Endothelial cell of umbilical vein (primary cell): ENCODE measurements at regions not wholly inside any gene's neighbourhood (a gene's known extent, or its start where the extent isn't known, plus 50 kb on each side); places are given as distances from the start of the nearest gene placed in this dataset.

Experiments
- BruUV-seq: library from RNA; stranded (reverse); fragments of 400-500 nt; replicated peaks from 2 replicates; lab custom pipeline; 2021; lab: Mats Ljungman, UMichigan
- CTCF ChIA-PET: fragments of 300-600, 350-600 bp; sonication (Branson Sonifier 250); formaldehyde crosslinking; loops from one replicate; lab custom pipeline; 2021; ENCODE audit warnings: antibody characterized with exemption, inconsistent platforms; lab: Charles Lee
- POLR2A ChIA-PET: fragments of 300-600, 350-600 bp; sonication (Branson Sonifier 250); formaldehyde crosslinking; loops from one replicate; lab custom pipeline; 2021; ENCODE audit warnings: antibody characterized with exemption, inconsistent platforms; lab: Charles Lee
- DNase-seq: peaks from one replicate; pipeline ENCODE4 v3.0.0-alpha.2; 2011; ENCODE audit warnings: low read depth, low spot score
- FAIRE-seq: peaks from 2 replicates; lab custom pipeline; 2011; peaks lifted over from hg19 to GRCh38; lab: Jason Lieb, UNC
- H2AFZ ChIP-seq: 2 replicates; pipeline ENCODE4 v1.6.0; 2012; ENCODE audit warnings: low read depth, low read length, control low read depth, inconsistent platforms
- H3K27ac ChIP-seq: 2 replicates; pipeline ENCODE4 v1.5.1; 2011; ENCODE audit warnings: low read depth, mild to moderate bottlenecking, control low read depth, low read length, moderate library complexity; ENCODE audit not compliant: insufficient read depth
- H3K27me3 ChIP-seq, 2 experiments: 2 replicates each; pipeline versions ENCODE4 v1.6.0 to v1.6.1; 2011; ENCODE audit warnings: low read length in 2 of 2, mixed read lengths in 1 of 2; ENCODE audit not compliant: control insufficient read depth in 2 of 2, insufficient read depth in 2 of 2
- H3K36me3 ChIP-seq, 2 experiments: 2 replicates in 1 of 2; 3 replicates in 1 of 2; pipeline ENCODE4 v1.5.1; 2011; ENCODE audit warnings: low read length in 2 of 2, mild to moderate bottlenecking in 1 of 2, moderate library complexity in 1 of 2; ENCODE audit not compliant: control insufficient read depth in 2 of 2, insufficient read depth in 2 of 2; ENCODE audit errors: extremely low read depth in 1 of 2
- H3K4me1 ChIP-seq: 3 replicates; pipeline ENCODE4 v1.5.1; 2011; ENCODE audit warnings: mild to moderate bottlenecking, low read length; ENCODE audit not compliant: control insufficient read depth, insufficient read depth; ENCODE audit errors: extremely low read depth
- H3K4me2 ChIP-seq: 2 replicates; pipeline ENCODE4 v1.6.1; 2011; ENCODE audit warnings: low read length, control low read depth, mixed read lengths; ENCODE audit not compliant: insufficient read depth
- H3K4me3 ChIP-seq, 3 experiments: fragments of 200-600 bp in 1 of 3; sonication (generic), shearing (Covaris generic) in 1 of 3; replicated peaks in 1 of 3; 2 replicates each; pipeline ENCODE4 v1.5.1; 2011 to 2016; ENCODE audit warnings: control low read depth in 3 of 3, low read length in 3 of 3, mild to moderate bottlenecking in 2 of 3, inconsistent platforms in 1 of 3, low read depth in 1 of 3, moderate library complexity in 1 of 3; ENCODE audit not compliant: insufficient read depth in 1 of 3
- H3K79me2 ChIP-seq: 2 replicates; pipeline ENCODE4 v1.6.0; 2012; ENCODE audit warnings: low read length, inconsistent platforms; ENCODE audit not compliant: control insufficient read depth, insufficient read depth
- H3K9ac ChIP-seq: replicated peaks from 2 replicates; pipeline ENCODE3; 2011; ENCODE audit warnings: low read length, control low read depth; ENCODE audit not compliant: insufficient read depth; ENCODE audit errors: extremely low read depth
- H3K9me1 ChIP-seq: replicated peaks from 3 replicates; pipeline ENCODE4 v1.6.0; 2011; ENCODE audit warnings: mild to moderate bottlenecking, low read length; ENCODE audit not compliant: control insufficient read depth, insufficient read depth; ENCODE audit errors: extremely low read depth
- H3K9me3 ChIP-seq: replicated peaks from 2 replicates; pipeline ENCODE4 v1.5.1; 2012; ENCODE audit warnings: low read length, inconsistent platforms; ENCODE audit not compliant: control insufficient read depth, insufficient read depth
- H4K20me1 ChIP-seq: replicated peaks from 2 replicates; pipeline ENCODE3; 2011; ENCODE audit warnings: mild to moderate bottlenecking, low read length; ENCODE audit not compliant: control insufficient read depth, insufficient read depth; ENCODE audit errors: extremely low read depth
- CTCF ChIP-seq, 2 donors: IDR thresholded peaks; 1 replicate in 1 of 2; 2 replicates in 1 of 2; pipeline ENCODE4 v1.5.1; 2011; ENCODE audit warnings: low read length in 2 of 2, mild to moderate bottlenecking in 2 of 2, moderate library complexity in 2 of 2, control low read depth in 1 of 2, inconsistent platforms in 1 of 2, low read depth in 1 of 2; ENCODE audit not compliant: insufficient read depth in 1 of 2; ENCODE audit errors: extremely low read depth in 1 of 2
- EZH2 ChIP-seq: IDR thresholded peaks from 2 replicates; pipeline ENCODE4 v1.6.1; 2012; ENCODE audit warnings: borderline replicate concordance, low read depth, mild to moderate bottlenecking, moderate library complexity, low read length, inconsistent platforms; ENCODE audit not compliant: severe bottlenecking
- FOS ChIP-seq: IDR thresholded peaks from 2 replicates; pipeline ENCODE4 v1.6.1; 2011; ENCODE audit warnings: mild to moderate bottlenecking, low read length, moderate library complexity, borderline replicate concordance; ENCODE audit not compliant: insufficient read depth
- GATA2 ChIP-seq: IDR thresholded peaks from 2 replicates; pipeline ENCODE4 v1.7.0; 2011; ENCODE audit warnings: low read depth, mild to moderate bottlenecking, moderate library complexity, mixed read lengths, low read length; ENCODE audit not compliant: insufficient read length, insufficient read depth
- JUN ChIP-seq: IDR thresholded peaks from 2 replicates; pipeline ENCODE4 v1.6.1; 2011; ENCODE audit warnings: borderline replicate concordance, low read depth; ENCODE audit not compliant: insufficient read length, insufficient read depth
- MYC ChIP-seq: IDR thresholded peaks from one replicate; pipeline ENCODE4 v1.6.1; 2011; ENCODE audit warnings: mild to moderate bottlenecking, low read depth, low read length
- POLR2A ChIP-seq: IDR thresholded peaks from 2 replicates; pipeline ENCODE4 v1.6.1; 2012; ENCODE audit warnings: low read depth, mild to moderate bottlenecking, control low read depth, low read length
- POLR2AphosphoS5 ChIP-seq: IDR thresholded peaks from 2 replicates; pipeline ENCODE4 v1.6.1; 2012; ENCODE audit warnings: low read depth, mild to moderate bottlenecking, control low read depth, low read length, moderate library complexity; ENCODE audit not compliant: insufficient read depth
- dilution Hi-C: fragments of 300-500 bp; cut with MboI; formaldehyde crosslinking; loops from one replicate; pipeline ENCODE4 v1.15.0; 2019; ENCODE audit warnings: low sequenced_read_pairs; ENCODE audit not compliant: extremely low pct_ligation_motif_present
- intact Hi-C: fragments of 100-400 bp; cut with micrococcal nuclease; formaldehyde crosslinking; loops from one replicate; pipeline ENCODE4 v1.10.0; 2022
- TF ChIP-seq, protein P1 (sequence below): IDR thresholded peaks from 2 replicates; pipeline ENCODE4 v1.6.1; 2011; ENCODE audit not compliant: insufficient read depth, insufficient read length

GRCh38 chr2:34387536-34387935 is 788.4 kb upstream of the FAM98A start:
- H3K4me2 ChIP-seq, result no peak overlapping the region
- TF ChIP-seq POLR2A (no peak), POLR2AphosphoS5 (no peak), CTCF (IDR thresholded peaks at IDR 0.05; ENCODE audit: extremely low read depth in 1 of 2, insufficient read depth in 1 of 2, low read depth in 1 of 2, low read length in 2 of 2) (no peak), FOS (no peak), MYC (no peak), JUN (no peak), EZH2 (no peak), GATA2 (no peak)
- TF ChIP-seq, protein P1, sequence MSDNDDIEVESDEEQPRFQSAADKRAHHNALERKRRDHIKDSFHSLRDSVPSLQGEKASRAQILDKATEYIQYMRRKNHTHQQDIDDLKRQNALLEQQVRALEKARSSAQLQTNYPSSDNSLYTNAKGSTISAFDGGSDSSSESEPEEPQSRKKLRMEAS, result no peak
- H3K27me3 ChIP-seq, result no peaks in the 10 kb centered on the region
- H3K79me2 ChIP-seq, result no peaks in the 10 kb centered on the region
- no peak overlapping the region for H3K27ac ChIP-seq
- dilution Hi-C loops (no loop called here), intact Hi-C loops (no loop called here)
- H4K20me1 ChIP-seq, result no peaks in the 10 kb centered on the region
- DNase-seq (no peak), FAIRE-seq (no peak)
- no peak overlapping the region for H2AFZ ChIP-seq
- no peak overlapping the region for H3K9ac ChIP-seq
- no peaks in the 10 kb centered on the region for H3K36me3 ChIP-seq
- POLR2A ChIA-PET, result no interaction called here
- no peaks in the 10 kb centered on the region for H3K9me3 ChIP-seq
- no TSS peak for BruUV-seq
- H3K9me1 ChIP-seq, result no peaks in the 10 kb centered on the region
- CTCF ChIA-PET, result no interaction called here
- no peak overlapping the region for H3K4me3 ChIP-seq
- H3K4me1 ChIP-seq, result no peaks in the 10 kb centered on the region
